ENCODE measurements at regions not wholly inside any gene's neighbourhood (a gene's known extent, or its start where the extent isn't known, plus 50 kb on each side); places are given as distances from the start of the nearest gene placed in this dataset.

- CTCF ChIA-PET: interaction anchor here (1.9 kb wide), 1 partner anchor 12 kb away, joined by 8 read pairs; no protein-coding TSS in a partner anchor
- H3K27me3 ChIP-seq (ENCODE audit: insufficient read depth, low read depth): no peaks in the 10 kb centered on the region
- H3K27ac ChIP-seq: no peak overlapping the region
- H3K4me3 ChIP-seq: no peak overlapping the region
- peaks cover 62% of the 10 kb centered on the region for H3K4me1 ChIP-seq (replicated peaks; ENCODE audit: insufficient read depth)
- H3K36me3 ChIP-seq (ENCODE audit: low read depth): no peaks in the 10 kb centered on the region
- no peaks in the 10 kb centered on the region for H3K9me2 ChIP-seq (ENCODE audit: insufficient read depth)
- no peak for DNase-seq
- peak overlapping the region; percentile 67; the same call in 1 of the 2 replicates for H3K4me2 ChIP-seq
- no TSS peak for BruUV-seq (replicated peaks)
- intact Hi-C loops (cut with micrococcal nuclease; ENCODE audit: unreplicated experiment): loop anchor here (1.0 kb wide), 1 partner anchor 11 kb away; no protein-coding TSS in a partner anchor
- TF ChIP-seq CTCF (conservative IDR thresholded peaks at IDR 0.05): no peak
- TF ChIP-seq EZH2 (IDR thresholded peaks at IDR 0.05; ENCODE audit: low read depth): no peak
- H3F3A ChIP-seq (ENCODE audit: insufficient read depth, low read depth): peaks cover 20% of the 10 kb centered on the region; the same call in 1 of the 2 replicates
- H2AFZ ChIP-seq: no peak overlapping the region
- POLR2A ChIA-PET (ENCODE audit: unreplicated experiment): interaction anchor here (0.6 kb wide), 1 partner anchor 8 kb away, joined by 5 read pairs; no protein-coding TSS in a partner anchor
- no peaks in the 10 kb centered on the region for H3K9me3 ChIP-seq (ENCODE audit: insufficient read depth, low read depth)
- no peaks in the 10 kb centered on the region for H3K79me2 ChIP-seq (ENCODE audit: low read depth)
- H4K20me1 ChIP-seq (ENCODE audit: insufficient read depth): no peaks in the 10 kb centered on the region
These were observed 80.4 kb upstream of the POU3F1 start for GRCh38 chr1:38126970-38127369.

- 0 out of 2 replicates have a peak overlapping the region, but pooled peaks have one; percentile 23 for H2AFZ ChIP-seq
- H3K4me3 ChIP-seq: peak overlapping the region; percentile 17; the same call in 1 of the 2 replicates
- intact Hi-C loops (cut with micrococcal nuclease; ENCODE audit: unreplicated experiment): loop anchor here (1.0 kb wide), 1 partner anchor 12 kb away; no protein-coding TSS in a partner anchor
- H3K9me3 ChIP-seq (ENCODE audit: insufficient read depth, low read depth): no peaks in the 10 kb centered on the region
- no peaks in the 10 kb centered on the region for H4K20me1 ChIP-seq (ENCODE audit: insufficient read depth)
- no peaks in the 10 kb centered on the region for H3K9me2 ChIP-seq (ENCODE audit: insufficient read depth)
- POLR2A ChIA-PET (ENCODE audit: unreplicated experiment): interaction anchor here (0.6 to 0.7 kb wide), 3 partner anchors 9 to 23 kb away, joined by 5 to 8 read pairs (median 5); no protein-coding TSS in a partner anchor
- DNase-seq: peak; percentile 85 to 95
- peaks cover 20% of the 10 kb centered on the region; the same call in 1 of the 2 replicates for H3F3A ChIP-seq (ENCODE audit: insufficient read depth, low read depth)
- H3K36me3 ChIP-seq (ENCODE audit: low read depth): no peaks in the 10 kb centered on the region
- peak overlapping the region; percentile 46 for H3K27ac ChIP-seq
- TF ChIP-seq CTCF (conservative IDR thresholded peaks at IDR 0.05) (no peak), EZH2 (IDR thresholded peaks at IDR 0.05; ENCODE audit: low read depth) (no peak)
- BruUV-seq (replicated peaks): no TSS peak
- H3K27me3 ChIP-seq (ENCODE audit: insufficient read depth, low read depth): no peaks in the 10 kb centered on the region
- H3K4me2 ChIP-seq: peak overlapping the region; percentile 67
- CTCF ChIA-PET: interaction anchor here (1.9 kb wide), 1 partner anchor 13 kb away, joined by 8 read pairs; no protein-coding TSS in a partner anchor
- no peaks in the 10 kb centered on the region for H3K79me2 ChIP-seq (ENCODE audit: low read depth)
- peaks cover 59% of the 10 kb centered on the region for H3K4me1 ChIP-seq (replicated peaks; ENCODE audit: insufficient read depth)
These were observed 79.4 kb upstream of the POU3F1 start for GRCh38 chr1:38125837-38126520.

GRCh38 chr1:38125016-38125415 is 78.4 kb upstream of the POU3F1 start:
- no TSS peak for BruUV-seq (replicated peaks)
- H3K9me2 ChIP-seq (ENCODE audit: insufficient read depth): no peaks in the 10 kb centered on the region
- no peak overlapping the region for H2AFZ ChIP-seq
- no peak overlapping the region for H3K27ac ChIP-seq
- no peak overlapping the region for H3K4me2 ChIP-seq
- TF ChIP-seq CTCF (conservative IDR thresholded peaks at IDR 0.05) (no peak), EZH2 (IDR thresholded peaks at IDR 0.05; ENCODE audit: low read depth) (no peak)
- no peaks in the 10 kb centered on the region for H4K20me1 ChIP-seq (ENCODE audit: insufficient read depth)
- H3K79me2 ChIP-seq (ENCODE audit: low read depth): no peaks in the 10 kb centered on the region
- no peak for DNase-seq
- ChIA-PET CTCF (no interaction called here), POLR2A (ENCODE audit: unreplicated experiment) (no interaction called here)
- H3K27me3 ChIP-seq (ENCODE audit: insufficient read depth, low read depth): no peaks in the 10 kb centered on the region
- no peak overlapping the region for H3K4me3 ChIP-seq
- peaks cover 59% of the 10 kb centered on the region for H3K4me1 ChIP-seq (replicated peaks; ENCODE audit: insufficient read depth)
- intact Hi-C loops (cut with micrococcal nuclease; ENCODE audit: unreplicated experiment): no loop called here
- H3K9me3 ChIP-seq (ENCODE audit: insufficient read depth, low read depth): no peaks in the 10 kb centered on the region
- H3F3A ChIP-seq (ENCODE audit: insufficient read depth, low read depth): peaks cover 20% of the 10 kb centered on the region; the same call in 1 of the 2 replicates
- no peaks in the 10 kb centered on the region for H3K36me3 ChIP-seq (ENCODE audit: low read depth)

Data from PC-9 (cell line).